ENCODE measurements at regions not wholly inside any gene's neighbourhood (a gene's known extent, or its start where the extent isn't known, plus 50 kb on each side); places are given as distances from the start of the nearest gene placed in this dataset.
A peak's percentile ranks its signal among the peaks of the same experiment; 100 is the strongest.
"Not testable (repeated sequence)": the region's sequence is repeated elsewhere in the genome, so short reads cannot be mapped to it uniquely, and the experiment has no call there.

DNA sequence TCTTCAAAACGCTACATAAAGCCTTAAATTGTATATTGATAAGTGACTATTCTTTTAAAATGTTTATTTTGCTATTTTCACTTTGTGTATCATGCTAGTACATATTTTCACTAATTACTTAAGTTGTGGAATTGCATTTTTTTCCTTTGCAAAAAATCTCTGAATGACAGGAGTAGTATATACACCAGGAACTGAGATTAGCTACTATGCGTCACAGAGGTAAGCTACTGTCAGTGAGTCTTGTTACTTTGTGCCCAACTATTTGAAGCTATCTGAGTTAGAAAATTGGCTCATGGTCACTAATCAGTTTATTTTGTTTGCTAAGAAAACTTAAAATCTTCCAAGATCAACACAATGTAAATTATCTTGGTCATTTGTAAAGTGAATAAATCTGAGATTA lies 887.4 kb downstream of the TMTC2 start:
- ATAC-seq (no peak), DNase-seq (no peak), FAIRE-seq (no peak)
- peaks cover 0 to 3% (median 0%) of the 10 kb centered on the region in 4 donors for H3K27me3 ChIP-seq
- 46 to 53% methylated on average over 2 of the region's 2 CpGs for WGBS, 2 donors
- H3K27ac ChIP-seq, result no peak overlapping the region
- H3K4me3 ChIP-seq, result no peak overlapping the region
- TF ChIP-seq, protein P1, sequence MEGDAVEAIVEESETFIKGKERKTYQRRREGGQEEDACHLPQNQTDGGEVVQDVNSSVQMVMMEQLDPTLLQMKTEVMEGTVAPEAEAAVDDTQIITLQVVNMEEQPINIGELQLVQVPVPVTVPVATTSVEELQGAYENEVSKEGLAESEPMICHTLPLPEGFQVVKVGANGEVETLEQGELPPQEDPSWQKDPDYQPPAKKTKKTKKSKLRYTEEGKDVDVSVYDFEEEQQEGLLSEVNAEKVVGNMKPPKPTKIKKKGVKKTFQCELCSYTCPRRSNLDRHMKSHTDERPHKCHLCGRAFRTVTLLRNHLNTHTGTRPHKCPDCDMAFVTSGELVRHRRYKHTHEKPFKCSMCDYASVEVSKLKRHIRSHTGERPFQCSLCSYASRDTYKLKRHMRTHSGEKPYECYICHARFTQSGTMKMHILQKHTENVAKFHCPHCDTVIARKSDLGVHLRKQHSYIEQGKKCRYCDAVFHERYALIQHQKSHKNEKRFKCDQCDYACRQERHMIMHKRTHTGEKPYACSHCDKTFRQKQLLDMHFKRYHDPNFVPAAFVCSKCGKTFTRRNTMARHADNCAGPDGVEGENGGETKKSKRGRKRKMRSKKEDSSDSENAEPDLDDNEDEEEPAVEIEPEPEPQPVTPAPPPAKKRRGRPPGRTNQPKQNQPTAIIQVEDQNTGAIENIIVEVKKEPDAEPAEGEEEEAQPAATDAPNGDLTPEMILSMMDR (IDR thresholded peaks at IDR 0.05), result no peak
- no peaks in the 10 kb centered on the region for H3K4me1 ChIP-seq
- H3K9me3 ChIP-seq, result no peaks in the 10 kb centered on the region
- H3K36me3 ChIP-seq, result no peaks in the 10 kb centered on the region
- intact Hi-C loops (cut with DNase I), result no loop called here

DNA sequence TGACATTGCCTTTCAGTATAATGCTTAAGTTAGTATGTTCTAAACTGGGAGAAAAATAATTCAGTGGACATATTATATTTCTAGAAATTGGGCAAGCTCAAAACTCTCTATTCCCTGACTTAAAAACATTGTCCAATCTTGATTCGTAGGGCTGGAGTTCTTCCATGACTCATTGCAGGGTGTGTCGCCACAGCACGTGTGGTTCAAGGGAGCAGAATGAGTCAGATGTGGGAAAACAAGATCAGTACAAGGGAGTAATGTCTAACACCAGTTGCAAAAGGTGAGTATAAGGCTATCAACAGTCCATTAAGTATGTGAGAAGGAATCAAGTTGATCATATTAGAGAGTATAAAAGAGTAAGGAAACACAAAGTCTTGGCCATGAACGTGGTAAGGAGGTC lies 887.0 kb downstream of the TMTC2 start:
- H3K9me3 ChIP-seq, result no peaks in the 10 kb centered on the region
- intact Hi-C loops (cut with DNase I), result no loop called here
- WGBS, 2 donors, result 30% methylated on average over 4 of the region's 4 CpGs
- H3K4me3 ChIP-seq, result no peak overlapping the region
- ATAC-seq, result peak; percentile 66 to 86 (median 78)
- FAIRE-seq, result no peak
- peaks cover 0 to 3% (median 0%) of the 10 kb centered on the region in 4 donors for H3K27me3 ChIP-seq
- DNase-seq, result peak in 3 of 6 donors; percentile 11 to 33 (median 12)
- no peaks in the 10 kb centered on the region for H3K4me1 ChIP-seq
- TF ChIP-seq, protein P1 (IDR thresholded peaks at IDR 0.05), result no peak
- no peak overlapping the region for H3K27ac ChIP-seq
- H3K36me3 ChIP-seq, result no peaks in the 10 kb centered on the region

DNA sequence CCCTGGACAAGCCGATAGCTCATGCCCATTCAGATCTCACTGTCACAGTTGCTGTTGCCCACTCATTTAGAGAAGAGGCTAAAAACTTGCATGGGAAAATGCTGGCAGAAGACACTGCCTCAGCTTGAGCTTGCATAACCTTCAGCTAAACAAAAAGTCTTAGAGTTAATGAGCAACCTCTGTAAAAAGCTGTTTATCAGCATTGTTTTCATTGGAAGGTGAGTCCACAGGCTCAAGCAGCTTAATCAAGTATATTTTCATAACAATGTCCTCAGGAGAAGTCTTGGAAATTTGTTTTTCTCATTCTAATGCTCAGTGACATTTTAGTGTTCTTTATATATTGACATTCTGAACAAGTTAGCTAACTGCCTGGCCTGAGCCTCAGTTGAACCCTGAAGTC lies 872.9 kb downstream of the TMTC2 start:
- H3K9me3 ChIP-seq, result no peaks in the 10 kb centered on the region
- ATAC-seq (no peak), FAIRE-seq (no peak), DNase-seq (no peak)
- H3K27me3 ChIP-seq, result no peaks in the 10 kb centered on the region
- no peak overlapping the region for H3K27ac ChIP-seq
- no peaks in the 10 kb centered on the region for H3K36me3 ChIP-seq
- TF ChIP-seq, protein P1 (IDR thresholded peaks at IDR 0.05), result no peak
- no peaks in the 10 kb centered on the region for H3K4me1 ChIP-seq
- no peak overlapping the region for H3K4me3 ChIP-seq
- WGBS, 2 donors, result 71 to 90% methylated on average over 1 of the region's 1 CpG
- intact Hi-C loops (cut with DNase I), result no loop called here

DNA sequence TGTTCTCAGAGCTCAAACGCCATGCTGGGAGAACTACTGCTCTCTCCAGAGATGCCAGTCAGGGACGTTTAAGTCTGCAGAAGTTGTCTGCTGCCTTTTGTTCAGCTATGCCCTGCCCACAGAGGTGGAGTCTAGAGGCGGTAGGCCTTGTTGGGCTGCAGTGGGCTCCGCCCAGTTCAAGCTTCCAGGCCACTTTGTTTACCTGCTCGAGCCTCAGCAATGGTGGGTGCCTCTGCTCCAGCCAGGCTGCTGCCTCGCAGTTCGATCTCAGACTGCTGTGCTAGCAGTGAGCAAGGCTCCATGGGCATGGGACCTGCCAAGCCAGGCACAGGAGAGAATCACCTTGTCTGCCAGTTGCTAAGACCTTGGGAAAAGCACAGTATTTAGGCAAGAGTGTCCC lies 869.3 kb downstream of the TMTC2 start:
- ATAC-seq; H3K4me3 ChIP-seq; H3K4me1 ChIP-seq; FAIRE-seq; H3K9me3 ChIP-seq; intact Hi-C loops (cut with DNase I); H3K27ac ChIP-seq; H3K36me3 ChIP-seq; H3K27me3 ChIP-seq: not testable (repeated sequence)
- 65 to 73% methylated on average over 7 of the region's 7 CpGs for WGBS, 2 donors
- DNase-seq, result peak in 3 of 6 donors; percentile 3 to 23 (median 15)

DNA sequence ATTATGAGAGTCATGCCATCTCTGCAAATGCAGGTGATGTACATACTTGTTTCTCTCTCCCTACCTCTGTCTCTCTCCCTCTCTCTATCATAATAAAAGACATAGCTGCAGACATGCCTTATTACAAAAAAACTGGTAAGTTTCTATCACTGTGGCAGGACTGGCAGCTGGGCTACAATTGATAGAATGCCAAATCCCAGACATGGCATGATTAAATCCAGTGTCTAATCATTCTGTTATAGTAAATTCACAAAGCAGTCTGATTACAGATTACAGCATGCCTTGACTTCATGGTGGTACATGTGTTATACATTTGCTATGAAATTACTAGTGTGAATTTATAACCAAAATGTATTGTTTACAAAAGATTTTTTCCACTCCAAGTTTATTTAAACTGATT lies 854.7 kb downstream of the TMTC2 start:
- no peak overlapping the region for H3K27ac ChIP-seq
- H3K36me3 ChIP-seq, result no peaks in the 10 kb centered on the region
- H3K4me3 ChIP-seq, result no peak overlapping the region
- no peaks in the 10 kb centered on the region for H3K27me3 ChIP-seq
- DNase-seq (no peak), FAIRE-seq (no peak), ATAC-seq (no peak)
- no peaks in the 10 kb centered on the region for H3K9me3 ChIP-seq
- no peaks in the 10 kb centered on the region for H3K4me1 ChIP-seq
- TF ChIP-seq, protein P1 (IDR thresholded peaks at IDR 0.05), result no peak
- intact Hi-C loops (cut with DNase I), result no loop called here

All from pancreas (tissue), 10 donors.